Sigmoid colon (tissue), 6 donors: ENCODE measurements at regions not wholly inside any gene's neighbourhood (a gene's known extent, or its start where the extent isn't known, plus 50 kb on each side); places are given as distances from the start of the nearest gene placed in this dataset.

Source experiments
- DNase-seq: peaks from one replicate; pipeline ENCODE4 v3.0.0-alpha.2; 2019
- H3K27ac ChIP-seq, 4 donors: fragments of 200-600 bp; sonication (generic); one replicate each; pipeline ENCODE4 v1.5.1; 2016 to 2019; ENCODE audit warnings: mild to moderate bottlenecking in 1 of 4
- H3K27me3 ChIP-seq, 3 donors: fragments of 200-600 bp; sonication (generic); one replicate each; pipeline ENCODE4 v1.5.1; 2019; ENCODE audit warnings: mild to moderate bottlenecking in 1 of 3
- H3K36me3 ChIP-seq, 4 donors: fragments of 200-600 bp; sonication (generic); one replicate each; pipeline ENCODE4 v1.5.1; 2016 to 2019
- H3K4me1 ChIP-seq, 4 donors: fragments of 200-600 bp; sonication (generic); one replicate each; pipeline ENCODE4 v1.5.1; 2017 to 2019
- H3K4me3 ChIP-seq, 4 donors: fragments of 200-600 bp; sonication (generic); one replicate each; pipeline ENCODE4 v1.5.1; 2017 to 2019; ENCODE audit warnings: mild to moderate bottlenecking in 2 of 4, moderate library complexity in 1 of 4
- H3K9me3 ChIP-seq, 4 donors: fragments of 200-600 bp in 3 of 4; sonication (generic) in 3 of 4; one replicate each; pipeline versions ENCODE4 v1.5.1 to v1.6.1; 2013 to 2019
- EP300 ChIP-seq, 4 donors: sonication (generic); formaldehyde crosslinking; IDR thresholded peaks; one replicate each; pipeline ENCODE4 v1.6.1; 2017; ENCODE audit warnings: antibody characterized with exemption in 4 of 4
- POLR2A ChIP-seq, 2 donors: fragments of 450-650 bp; IDR thresholded peaks; one replicate each; pipeline ENCODE4 v1.6.1; 2016; ENCODE audit warnings: antibody characterized with exemption in 2 of 2, mild to moderate bottlenecking in 2 of 2, moderate library complexity in 2 of 2
- POLR2AphosphoS5 ChIP-seq, 4 donors: sonication (generic); formaldehyde crosslinking; IDR thresholded peaks; one replicate each; pipeline ENCODE4 v1.6.1; 2017; ENCODE audit warnings: antibody characterized with exemption in 4 of 4
- WGBS, 2 donors: extraction: QIAGEN DNeasy Blood & Tissue Kit; methylation state at CpG; one replicate each; pipeline ENCODE4 v1.1.7; 2013; 5-methylcytosine and 5-hydroxymethylcytosine counted together
- intact Hi-C: fragments of 100-400 bp; cut with DNase I; formaldehyde crosslinking; loops from one replicate; pipeline ENCODE4 v1.15.1; 2023
- TF ChIP-seq, protein P1 (sequence below), 4 experiments: fragments of 450-650 bp in 3 of 4; fragments of 200-600 bp in 1 of 4; IDR thresholded peaks; one replicate each; pipeline ENCODE4 v1.5.1; 2016 to 2019; ENCODE audit warnings: antibody characterized with exemption in 4 of 4, mild to moderate bottlenecking in 3 of 4, moderate library complexity in 2 of 4
- donor health status: healthy with polysubstance abuse.
- donor health status: healthy.

GRCh38 chr2:71860381-71860926, 287.2 kb downstream of the CYP26B1 start:
- no peak for TF ChIP-seq POLR2AphosphoS5 (IDR thresholded peaks at IDR 0.05)
- no peak for TF ChIP-seq POLR2A (IDR thresholded peaks at IDR 0.05)
- TF ChIP-seq EP300 (IDR thresholded peaks at IDR 0.05), result no peak
- TF ChIP-seq, protein P1, sequence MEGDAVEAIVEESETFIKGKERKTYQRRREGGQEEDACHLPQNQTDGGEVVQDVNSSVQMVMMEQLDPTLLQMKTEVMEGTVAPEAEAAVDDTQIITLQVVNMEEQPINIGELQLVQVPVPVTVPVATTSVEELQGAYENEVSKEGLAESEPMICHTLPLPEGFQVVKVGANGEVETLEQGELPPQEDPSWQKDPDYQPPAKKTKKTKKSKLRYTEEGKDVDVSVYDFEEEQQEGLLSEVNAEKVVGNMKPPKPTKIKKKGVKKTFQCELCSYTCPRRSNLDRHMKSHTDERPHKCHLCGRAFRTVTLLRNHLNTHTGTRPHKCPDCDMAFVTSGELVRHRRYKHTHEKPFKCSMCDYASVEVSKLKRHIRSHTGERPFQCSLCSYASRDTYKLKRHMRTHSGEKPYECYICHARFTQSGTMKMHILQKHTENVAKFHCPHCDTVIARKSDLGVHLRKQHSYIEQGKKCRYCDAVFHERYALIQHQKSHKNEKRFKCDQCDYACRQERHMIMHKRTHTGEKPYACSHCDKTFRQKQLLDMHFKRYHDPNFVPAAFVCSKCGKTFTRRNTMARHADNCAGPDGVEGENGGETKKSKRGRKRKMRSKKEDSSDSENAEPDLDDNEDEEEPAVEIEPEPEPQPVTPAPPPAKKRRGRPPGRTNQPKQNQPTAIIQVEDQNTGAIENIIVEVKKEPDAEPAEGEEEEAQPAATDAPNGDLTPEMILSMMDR (IDR thresholded peaks at IDR 0.05), result no peak
- intact Hi-C loops, result no loop called here
- H3K27ac ChIP-seq, result no peak overlapping the region
- peaks cover 0 to 16% (median 12%) of the 10 kb centered on the region in 4 donors for H3K4me1 ChIP-seq
- H3K36me3 ChIP-seq, result no peaks in the 10 kb centered on the region
- no peaks in the 10 kb centered on the region for H3K27me3 ChIP-seq
- peaks cover 0 to 5% (median 0%) of the 10 kb centered on the region in 4 donors for H3K9me3 ChIP-seq
- no peak for DNase-seq
- 90% methylated on average over 4 of the region's 4 CpGs for WGBS, 2 donors
- H3K4me3 ChIP-seq, result no peak overlapping the region

DNA sequence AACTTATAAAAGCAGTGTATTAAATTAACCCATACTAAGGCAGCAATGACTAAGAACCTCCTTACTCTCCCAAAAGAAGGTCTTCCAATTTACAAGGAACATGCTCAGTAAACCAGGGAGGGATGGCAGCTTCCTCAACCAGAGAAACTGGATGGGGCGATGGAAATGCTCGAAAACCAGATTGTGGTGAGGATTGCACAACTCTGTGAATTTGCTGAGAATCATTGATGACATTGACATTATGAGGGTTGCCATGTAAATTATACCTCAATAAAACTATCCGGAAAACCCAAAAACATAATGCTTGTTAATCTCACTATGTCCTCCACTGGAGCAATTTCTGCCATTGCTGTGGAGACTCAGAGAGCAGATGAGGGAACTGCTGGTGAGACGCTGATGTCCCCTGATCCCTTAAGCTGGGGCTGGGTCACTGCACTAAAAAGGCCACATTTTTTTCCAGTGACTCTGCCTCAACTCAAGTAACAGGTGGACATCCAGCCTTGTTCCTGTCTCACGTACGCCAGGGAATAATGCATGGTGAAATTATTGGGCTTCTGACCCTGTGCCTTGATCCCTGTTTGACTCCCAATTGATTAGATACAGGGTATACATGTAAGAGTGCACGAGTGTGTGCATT, 288.3 kb downstream of the CYP26B1 start:
- H3K36me3 ChIP-seq, result no peaks in the 10 kb centered on the region
- peaks cover 0 to 16% (median 12%) of the 10 kb centered on the region in 4 donors for H3K4me1 ChIP-seq
- intact Hi-C loops, result no loop called here
- peaks cover 0 to 6% (median 0%) of the 10 kb centered on the region in 4 donors for H3K9me3 ChIP-seq
- no peak overlapping the region for H3K4me3 ChIP-seq
- TF ChIP-seq EP300 (IDR thresholded peaks at IDR 0.05) (no peak), POLR2AphosphoS5 (IDR thresholded peaks at IDR 0.05) (no peak), POLR2A (IDR thresholded peaks at IDR 0.05) (no peak)
- TF ChIP-seq, protein P1 (IDR thresholded peaks at IDR 0.05), result no peak
- 87 to 92% methylated on average over 7 of the region's 7 CpGs for WGBS, 2 donors
- H3K27ac ChIP-seq, result no peak overlapping the region
- no peak for DNase-seq
- H3K27me3 ChIP-seq, result no peaks in the 10 kb centered on the region

DNA sequence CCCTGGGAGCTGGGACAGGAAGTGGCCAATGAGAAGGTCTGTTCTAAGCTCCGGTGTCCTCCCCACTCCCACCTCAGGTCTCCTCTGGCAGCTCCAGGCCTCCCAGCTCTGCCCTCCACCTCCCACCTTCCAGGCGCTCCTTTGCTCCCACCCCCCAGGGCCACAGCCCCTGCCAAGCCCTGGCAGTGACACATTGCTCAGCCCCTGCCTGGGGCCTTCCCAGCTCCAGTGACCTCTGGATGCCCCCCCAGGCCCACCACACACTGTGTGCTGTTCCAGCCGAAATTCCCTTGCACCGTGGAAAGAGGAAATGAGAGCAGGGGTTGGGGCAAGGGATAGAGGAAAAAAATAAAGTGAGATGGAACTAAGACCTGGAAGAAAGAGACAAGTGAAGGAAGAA, 289.6 kb downstream of the CYP26B1 start:
- no peak overlapping the region for H3K4me3 ChIP-seq
- no peaks in the 10 kb centered on the region for H3K36me3 ChIP-seq
- peaks cover 0 to 6% (median 0%) of the 10 kb centered on the region in 4 donors for H3K9me3 ChIP-seq
- WGBS, 2 donors, result 64 to 80% methylated on average over 4 of the region's 4 CpGs
- H3K27ac ChIP-seq, result no peak overlapping the region
- DNase-seq, result no peak
- no peak for TF ChIP-seq EP300 (IDR thresholded peaks at IDR 0.05)
- TF ChIP-seq POLR2AphosphoS5 (IDR thresholded peaks at IDR 0.05), result no peak
- no peak for TF ChIP-seq POLR2A (IDR thresholded peaks at IDR 0.05)
- TF ChIP-seq, protein P1 (IDR thresholded peaks at IDR 0.05), result no peak
- peaks cover 0 to under 1% (median 0%) of the 10 kb centered on the region in 3 donors for H3K27me3 ChIP-seq
- intact Hi-C loops, result no loop called here
- H3K4me1 ChIP-seq, result peaks cover 0 to 7% (median 5%) of the 10 kb centered on the region in 4 donors

- peaks cover 0 to 6% (median 0%) of the 10 kb centered on the region in 4 donors for H3K9me3 ChIP-seq
- 77 to 87% methylated on average over 6 of the region's 6 CpGs for WGBS, 2 donors
- no peaks in the 10 kb centered on the region for H3K36me3 ChIP-seq
- H3K27ac ChIP-seq, result no peak overlapping the region
- H3K4me3 ChIP-seq, result no peak overlapping the region
- no peak for DNase-seq
- TF ChIP-seq POLR2A (IDR thresholded peaks at IDR 0.05) (no peak), EP300 (IDR thresholded peaks at IDR 0.05) (no peak), POLR2AphosphoS5 (IDR thresholded peaks at IDR 0.05) (no peak)
- TF ChIP-seq, protein P1 (IDR thresholded peaks at IDR 0.05), result no peak
- peaks cover 0 to 2% (median under 1%) of the 10 kb centered on the region in 4 donors for H3K4me1 ChIP-seq
- peaks cover 0 to 3% (median 0%) of the 10 kb centered on the region in 3 donors for H3K27me3 ChIP-seq
- intact Hi-C loops, result no loop called here
These were observed 290.0 kb downstream of the CYP26B1 start for GRCh38 chr2:71857636-71858035.
